GM12878 (cell line): ENCODE measurements at regions not wholly inside any gene's neighbourhood (a gene's known extent, or its start where the extent isn't known, plus 50 kb on each side); places are given as distances from the start of the nearest gene placed in this dataset.

Source experiments
- ATAC-seq: fragments of 200-7000 bp; cut with Tn5 transposase; 3 replicates; pipeline ENCODE4 v1.9.1; 2020; ENCODE audit warnings: mild to moderate bottlenecking, moderate library complexity
- BruUV-seq: library from RNA; stranded (reverse); fragments of 400-500 nt; replicated peaks from 2 replicates; lab custom pipeline; 2021; lab: Mats Ljungman, UMichigan
- CTCF ChIA-PET: fragments of 300-600 bp; sonication (Branson Sonifier 250); formaldehyde crosslinking; extraction: SDS; loops from one replicate; lab custom pipeline; 2021; ENCODE audit warnings: inconsistent platforms; lab: Yijun Ruan, JAX
- POLR2A ChIA-PET: fragments of 350-600 bp; formaldehyde crosslinking; extraction: SDS; loops from one replicate; lab custom pipeline; 2021; ENCODE audit warnings: inconsistent platforms; lab: Charles Lee
- RAD21 ChIA-PET: fragments of 300-600 bp; sonication (Branson Sonifier 250); formaldehyde crosslinking; loops from one replicate; lab custom pipeline; 2023; ENCODE audit warnings: antibody characterized with exemption; ENCODE audit not compliant: unreplicated experiment; lab: Charles Lee
- SMC1A ChIA-PET: fragments of 300-600 bp; sonication (Branson Sonifier 250); formaldehyde crosslinking; loops from one replicate; lab custom pipeline; 2023; ENCODE audit not compliant: unreplicated experiment, uncharacterized antibody; lab: Charles Lee
- DNase-seq: peaks from one replicate; pipeline ENCODE4 v3.0.0-alpha.2; 2011; ENCODE audit warnings: low read depth, low spot score
- FAIRE-seq: peaks from 3 replicates; lab custom pipeline; 2011; peaks lifted over from hg19 to GRCh38; lab: Jason Lieb, UNC
- H2AFZ ChIP-seq: 2 replicates; pipeline ENCODE4 v1.6.0; 2011; ENCODE audit warnings: low read depth, low read length, control low read depth; ENCODE audit not compliant: control insufficient read depth
- H3K27ac ChIP-seq: 2 replicates; pipeline ENCODE4 v1.5.1; 2011; ENCODE audit warnings: control low read depth; ENCODE audit not compliant: control insufficient read depth, insufficient read depth
- H3K27me3 ChIP-seq, 2 experiments: replicated peaks in 1 of 2; 2 replicates each; pipeline versions ENCODE4 v1.6.0 to v1.6.1; 2011; ENCODE audit warnings: low read length in 1 of 2; ENCODE audit not compliant: control insufficient read depth in 2 of 2, insufficient read depth in 2 of 2
- H3K36me3 ChIP-seq, 2 experiments: 2 replicates each; pipeline ENCODE4 v1.5.1; 2011; ENCODE audit warnings: low read length in 1 of 2; ENCODE audit not compliant: control insufficient read depth in 2 of 2, insufficient read depth in 2 of 2
- H3K4me1 ChIP-seq: 2 replicates; pipeline ENCODE4 v1.6.1; 2011; ENCODE audit warnings: mild to moderate bottlenecking, low read length, moderate library complexity, mixed read lengths; ENCODE audit not compliant: control insufficient read depth, insufficient read depth
- H3K4me2 ChIP-seq: 2 replicates; pipeline ENCODE4 v1.6.0; 2011; ENCODE audit warnings: control low read depth; ENCODE audit not compliant: control insufficient read depth, insufficient read depth
- H3K4me3 ChIP-seq: fragments of 200-600 bp; sonication (generic); 2 replicates; pipeline ENCODE4 v1.5.1; 2016
- H3K79me2 ChIP-seq: 2 replicates; pipeline ENCODE4 v1.6.0; 2011; ENCODE audit warnings: low read length; ENCODE audit not compliant: control insufficient read depth, insufficient read depth
- H3K9ac ChIP-seq: 2 replicates; pipeline ENCODE4 v1.8.0; 2011; ENCODE audit warnings: low read length, control low read depth, mixed read lengths; ENCODE audit not compliant: control insufficient read depth, insufficient read depth
- H3K9me3 ChIP-seq: replicated peaks from 3 replicates; pipeline ENCODE4 v1.5.1; 2011; ENCODE audit warnings: mild to moderate bottlenecking, low read length; ENCODE audit not compliant: control insufficient read depth, insufficient read depth
- H4K20me1 ChIP-seq: 2 replicates; pipeline ENCODE4 v1.6.0; 2011; ENCODE audit not compliant: control insufficient read depth, insufficient read depth
- ASH2L ChIP-seq: fragments of 300-600, 200-600 bp; sonication (generic); IDR thresholded peaks from 2 replicates; pipeline ENCODE4 v1.6.1; 2017; ENCODE audit warnings: low read depth, mild to moderate bottlenecking, borderline replicate concordance
- HDGF ChIP-seq: fragments of 450-650 bp; IDR thresholded peaks from 2 replicates; pipeline ENCODE4 v1.6.1; 2016; ENCODE audit warnings: antibody characterized with exemption
- IRF4 ChIP-seq: IDR thresholded peaks from 2 replicates; pipeline ENCODE4 v1.6.1; 2011; ENCODE audit warnings: low read depth, low read length
- WGBS: methylation state at CpG from one replicate; pipeline ENCODE4 v1.1.6; 2016; ENCODE audit warnings: low lambda C conversion rate; ENCODE audit not compliant: insufficient replicate concordance, insufficient coverage; ENCODE audit errors: missing lambda C conversion rate; 5-methylcytosine and 5-hydroxymethylcytosine counted together
- in situ Hi-C: fragments of 300-500 bp; cut with MboI; formaldehyde crosslinking; loops from 9 replicates; pipeline ENCODE4 v1.14.3; 2018; ENCODE audit warnings: mixed read lengths
- intact Hi-C: fragments of 100-400 bp; cut with micrococcal nuclease; formaldehyde crosslinking; loops from one replicate; pipeline ENCODE4 v1.14.2; 2022; ENCODE audit not compliant: unreplicated experiment
- TF ChIP-seq, protein P1 (sequence below), 3 experiments: IDR thresholded peaks in 2 of 3; conservative IDR thresholded peaks in 1 of 3; 2 replicates each; pipeline ENCODE4 v1.5.1; 2011; ENCODE audit warnings: low read depth in 3 of 3, low read length in 3 of 3, mild to moderate bottlenecking in 3 of 3, control low read depth in 2 of 3, moderate library complexity in 2 of 3, inconsistent platforms in 1 of 3, mixed read lengths in 1 of 3; ENCODE audit not compliant: control insufficient read depth in 2 of 3, insufficient read depth in 1 of 3; ENCODE audit errors: extremely low read depth in 1 of 3
- TF ChIP-seq, protein P2 (sequence below): IDR thresholded peaks from 2 replicates; pipeline ENCODE4 v1.6.1; 2011; ENCODE audit warnings: borderline replicate concordance, low read depth, mild to moderate bottlenecking, moderate library complexity, mixed read lengths, low read length; ENCODE audit not compliant: insufficient read depth; ENCODE audit errors: extremely low read length
- TF ChIP-seq, protein P3 (sequence below): IDR thresholded peaks from 2 replicates; pipeline ENCODE4 v1.6.1; 2011; ENCODE audit warnings: low read depth, low read length, improper control_type of control experiment, borderline replicate concordance

DNA sequence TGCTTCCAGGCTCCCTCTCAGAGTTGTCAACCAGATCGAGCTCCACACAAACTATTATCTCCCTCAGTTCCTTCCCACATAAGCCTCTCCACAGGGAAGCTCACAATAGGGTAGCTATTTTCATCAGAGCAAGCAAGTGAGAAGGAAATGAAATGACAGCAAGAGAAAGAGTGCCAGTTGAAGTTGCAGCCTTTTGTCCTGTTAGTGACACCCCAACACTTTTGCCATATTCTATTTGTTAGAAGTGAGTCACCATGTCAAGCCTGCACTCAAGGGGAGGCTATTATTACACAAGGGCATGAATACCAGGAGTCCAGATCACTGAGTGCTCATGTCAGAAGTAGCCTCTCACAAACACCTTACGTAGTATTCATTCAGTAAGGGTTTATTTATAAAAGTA is 266.3 kb upstream of the NOCT start (continued):
- TF ChIP-seq, protein P1, sequence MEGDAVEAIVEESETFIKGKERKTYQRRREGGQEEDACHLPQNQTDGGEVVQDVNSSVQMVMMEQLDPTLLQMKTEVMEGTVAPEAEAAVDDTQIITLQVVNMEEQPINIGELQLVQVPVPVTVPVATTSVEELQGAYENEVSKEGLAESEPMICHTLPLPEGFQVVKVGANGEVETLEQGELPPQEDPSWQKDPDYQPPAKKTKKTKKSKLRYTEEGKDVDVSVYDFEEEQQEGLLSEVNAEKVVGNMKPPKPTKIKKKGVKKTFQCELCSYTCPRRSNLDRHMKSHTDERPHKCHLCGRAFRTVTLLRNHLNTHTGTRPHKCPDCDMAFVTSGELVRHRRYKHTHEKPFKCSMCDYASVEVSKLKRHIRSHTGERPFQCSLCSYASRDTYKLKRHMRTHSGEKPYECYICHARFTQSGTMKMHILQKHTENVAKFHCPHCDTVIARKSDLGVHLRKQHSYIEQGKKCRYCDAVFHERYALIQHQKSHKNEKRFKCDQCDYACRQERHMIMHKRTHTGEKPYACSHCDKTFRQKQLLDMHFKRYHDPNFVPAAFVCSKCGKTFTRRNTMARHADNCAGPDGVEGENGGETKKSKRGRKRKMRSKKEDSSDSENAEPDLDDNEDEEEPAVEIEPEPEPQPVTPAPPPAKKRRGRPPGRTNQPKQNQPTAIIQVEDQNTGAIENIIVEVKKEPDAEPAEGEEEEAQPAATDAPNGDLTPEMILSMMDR (IDR thresholded peaks at IDR 0.05 in 2 of 3, conservative IDR thresholded peaks at IDR 0.05 in 1 of 3; ENCODE audit: control insufficient read depth in 2 of 3, extremely low read depth in 1 of 3, insufficient read depth in 1 of 3, low read depth in 3 of 3, low read length in 3 of 3): no peak
- no peak for TF ChIP-seq IRF4

DNA sequence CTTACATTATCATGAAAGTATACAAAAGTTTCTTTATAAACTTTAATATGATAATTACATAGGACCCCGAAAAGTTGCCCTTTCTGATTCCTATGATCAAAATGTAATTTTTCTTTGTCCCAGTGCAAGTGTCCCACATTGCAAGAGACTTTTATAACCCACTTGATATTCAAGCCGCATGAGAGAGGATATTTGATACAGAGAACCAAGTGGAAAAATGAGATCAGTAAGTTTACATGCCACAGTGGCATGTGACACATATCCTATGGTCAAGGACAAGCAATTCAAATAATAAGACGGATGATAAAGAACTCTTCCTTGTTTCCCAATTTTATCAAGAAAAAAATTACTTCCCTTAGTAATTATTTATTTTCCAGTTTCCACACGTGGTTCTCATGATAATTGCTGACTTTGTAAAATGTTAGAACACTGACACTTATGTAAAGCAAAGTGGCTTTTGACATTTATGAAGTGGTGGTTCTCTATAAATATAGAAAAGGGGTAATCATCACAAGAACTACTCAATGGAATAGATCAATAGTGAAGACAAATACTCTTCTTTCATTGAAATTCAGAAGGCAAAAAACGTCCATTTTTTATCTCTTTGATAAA is 273.7 kb upstream of the NOCT start:
- Histone ChIP-seq H4K20me1 (no peaks in the 10 kb centered on the region), H2AFZ (no peak overlapping the region), H3K4me3 (no peak overlapping the region), H3K27ac (no peak overlapping the region), H3K4me2 (no peak overlapping the region), H3K79me2 (no peaks in the 10 kb centered on the region), H3K36me3 (no peaks in the 10 kb centered on the region), H3K9ac (no peak overlapping the region), H3K4me1 (no peaks in the 10 kb centered on the region), H3K9me3 (no peaks in the 10 kb centered on the region), H3K27me3 (no peaks in the 10 kb centered on the region; a peak in 1 of 4 replicates)
- SMC1A ChIA-PET: interaction anchor here (0.9 kb wide), 1 partner anchor 13 kb away, joined by 4 read pairs; no protein-coding TSS in a partner anchor
- TF ChIP-seq, protein P2, sequence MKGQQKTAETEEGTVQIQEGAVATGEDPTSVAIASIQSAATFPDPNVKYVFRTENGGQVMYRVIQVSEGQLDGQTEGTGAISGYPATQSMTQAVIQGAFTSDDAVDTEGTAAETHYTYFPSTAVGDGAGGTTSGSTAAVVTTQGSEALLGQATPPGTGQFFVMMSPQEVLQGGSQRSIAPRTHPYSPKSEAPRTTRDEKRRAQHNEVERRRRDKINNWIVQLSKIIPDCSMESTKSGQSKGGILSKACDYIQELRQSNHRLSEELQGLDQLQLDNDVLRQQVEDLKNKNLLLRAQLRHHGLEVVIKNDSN: no peak
- TF ChIP-seq HDGF: no peak
- no peak for TF ChIP-seq ASH2L
- TF ChIP-seq, protein P3, sequence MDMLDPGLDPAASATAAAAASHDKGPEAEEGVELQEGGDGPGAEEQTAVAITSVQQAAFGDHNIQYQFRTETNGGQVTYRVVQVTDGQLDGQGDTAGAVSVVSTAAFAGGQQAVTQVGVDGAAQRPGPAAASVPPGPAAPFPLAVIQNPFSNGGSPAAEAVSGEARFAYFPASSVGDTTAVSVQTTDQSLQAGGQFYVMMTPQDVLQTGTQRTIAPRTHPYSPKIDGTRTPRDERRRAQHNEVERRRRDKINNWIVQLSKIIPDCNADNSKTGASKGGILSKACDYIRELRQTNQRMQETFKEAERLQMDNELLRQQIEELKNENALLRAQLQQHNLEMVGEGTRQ: no peak
- ATAC-seq (no peak), DNase-seq (no peak), FAIRE-seq (no peak)
- POLR2A ChIA-PET: no interaction called here
- no TSS peak for BruUV-seq
- WGBS: 8% methylated on average over 5 of the region's 5 CpGs
- intact Hi-C loops: no loop called here
- CTCF ChIA-PET: no interaction called here
- in situ Hi-C loops: no loop called here
- RAD21 ChIA-PET: no interaction called here
